Colonic mucosa (tissue), 4 donors: ENCODE measurements at regions not wholly inside any gene's neighbourhood (a gene's known extent, or its start where the extent isn't known, plus 50 kb on each side); places are given as distances from the start of the nearest gene placed in this dataset.
A peak's percentile ranks its signal among the peaks of the same experiment; 100 is the strongest.
"Not testable (repeated sequence)": the region's sequence is repeated elsewhere in the genome, so short reads cannot be mapped to it uniquely, and the experiment has no call there.

Experiments used
- DNase-seq: peaks from one replicate; pipeline ENCODE4 v3.0.0-alpha.2; 2020
- H3K27ac ChIP-seq: fragments of 200-600 bp; one replicate; pipeline ENCODE4 v1.8.0; 2021
- H3K27me3 ChIP-seq: fragments of 200-600 bp; one replicate; pipeline ENCODE4 v1.8.0; 2021
- H3K36me3 ChIP-seq: fragments of 200-600 bp; one replicate; pipeline ENCODE4 v1.8.0; 2021
- H3K4me1 ChIP-seq: fragments of 200-600 bp; one replicate; pipeline ENCODE4 v1.8.0; 2021; ENCODE audit warnings: mild to moderate bottlenecking
- H3K4me3 ChIP-seq: fragments of 200-600 bp; one replicate; pipeline ENCODE4 v1.8.0; 2021
- H3K9ac ChIP-seq, 2 donors: one replicate each; pipeline ENCODE4 v1.7.0; 2013; ENCODE audit warnings: control low read depth in 2 of 2, low read depth in 2 of 2, low read length in 2 of 2
- H3K9me3 ChIP-seq: fragments of 200-600 bp; one replicate; pipeline ENCODE4 v1.8.0; 2021
- intact Hi-C: fragments of 100-400 bp; cut with DNase I; formaldehyde crosslinking; loops from one replicate; pipeline ENCODE4 v1.14.1; 2022
- TF ChIP-seq, protein P1 (sequence below): fragments of 200-600 bp; IDR thresholded peaks from one replicate; pipeline ENCODE4 v1.8.0; 2022; ENCODE audit warnings: antibody characterized with exemption, mild to moderate bottlenecking
- donor health status: healthy.
- donor health status: DM: no; HTN: no; CAD: no.
- donor health status: DM: no; HTN: no; CAD: no.

DNA sequence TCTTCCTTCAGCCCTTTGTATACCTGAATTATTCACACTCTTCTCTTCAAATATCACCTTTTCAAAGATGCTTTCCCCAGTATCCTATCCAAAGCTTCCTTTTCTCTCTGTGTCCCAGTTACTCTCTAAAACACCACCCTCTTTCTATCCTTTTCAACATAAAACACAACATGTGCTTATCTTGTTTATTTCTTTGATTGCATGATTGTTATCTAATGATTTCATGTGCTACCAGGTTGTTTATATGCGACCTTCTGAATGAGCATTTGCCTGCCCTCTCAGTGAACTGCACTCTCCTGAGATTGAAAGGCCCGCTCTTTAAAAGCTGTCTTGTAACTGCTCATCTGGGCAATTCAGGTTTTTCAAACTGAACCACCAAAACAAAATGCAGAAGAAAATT lies 97.7 kb upstream of the FGGY start:
- no peak for DNase-seq
- intact Hi-C loops, result no loop called here
- TF ChIP-seq, protein P1, sequence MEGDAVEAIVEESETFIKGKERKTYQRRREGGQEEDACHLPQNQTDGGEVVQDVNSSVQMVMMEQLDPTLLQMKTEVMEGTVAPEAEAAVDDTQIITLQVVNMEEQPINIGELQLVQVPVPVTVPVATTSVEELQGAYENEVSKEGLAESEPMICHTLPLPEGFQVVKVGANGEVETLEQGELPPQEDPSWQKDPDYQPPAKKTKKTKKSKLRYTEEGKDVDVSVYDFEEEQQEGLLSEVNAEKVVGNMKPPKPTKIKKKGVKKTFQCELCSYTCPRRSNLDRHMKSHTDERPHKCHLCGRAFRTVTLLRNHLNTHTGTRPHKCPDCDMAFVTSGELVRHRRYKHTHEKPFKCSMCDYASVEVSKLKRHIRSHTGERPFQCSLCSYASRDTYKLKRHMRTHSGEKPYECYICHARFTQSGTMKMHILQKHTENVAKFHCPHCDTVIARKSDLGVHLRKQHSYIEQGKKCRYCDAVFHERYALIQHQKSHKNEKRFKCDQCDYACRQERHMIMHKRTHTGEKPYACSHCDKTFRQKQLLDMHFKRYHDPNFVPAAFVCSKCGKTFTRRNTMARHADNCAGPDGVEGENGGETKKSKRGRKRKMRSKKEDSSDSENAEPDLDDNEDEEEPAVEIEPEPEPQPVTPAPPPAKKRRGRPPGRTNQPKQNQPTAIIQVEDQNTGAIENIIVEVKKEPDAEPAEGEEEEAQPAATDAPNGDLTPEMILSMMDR, result no peak
- Histone ChIP-seq H3K9ac (no peak overlapping the region), H3K4me3 (no peak overlapping the region), H3K9me3 (no peaks in the 10 kb centered on the region), H3K27ac (no peak overlapping the region), H3K36me3 (no peaks in the 10 kb centered on the region), H3K4me1 (peaks cover 6% of the 10 kb centered on the region), H3K27me3 (no peaks in the 10 kb centered on the region)

- H3K27me3 ChIP-seq, result no peaks in the 10 kb centered on the region
- no peaks in the 10 kb centered on the region for H3K9me3 ChIP-seq
- intact Hi-C loops, result no loop called here
- H3K27ac ChIP-seq, result no peak overlapping the region
- TF ChIP-seq, protein P1, result no peak
- no peak overlapping the region for H3K4me3 ChIP-seq
- DNase-seq, result peak; percentile 44
- H3K4me1 ChIP-seq, result peaks cover 8% of the 10 kb centered on the region
- H3K36me3 ChIP-seq, result no peaks in the 10 kb centered on the region
- no peak overlapping the region for H3K9ac ChIP-seq
These were observed 97.0 kb upstream of the FGGY start for GRCh38 chr1:59199719-59200376.

DNA sequence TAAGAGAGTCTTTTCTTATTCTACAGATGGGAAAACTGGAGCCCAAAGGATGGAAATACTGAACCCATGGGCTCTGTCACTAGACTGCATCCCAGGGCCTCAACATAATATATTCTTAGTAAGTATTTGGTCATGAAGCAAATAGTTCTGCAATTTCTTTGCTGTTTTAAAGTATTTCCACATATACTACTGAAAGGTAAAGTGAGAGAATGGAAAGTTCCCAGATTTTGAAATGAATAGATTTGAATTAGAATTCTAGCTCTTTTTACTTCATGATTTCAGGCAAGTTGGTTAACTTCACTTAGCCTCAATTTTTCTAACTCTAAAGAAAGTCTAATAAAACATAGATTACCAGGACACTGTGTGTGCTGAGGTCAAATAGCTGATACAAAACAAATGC lies 95.6 kb upstream of the FGGY start:
- no peak for DNase-seq
- Histone ChIP-seq H3K27ac (no peak overlapping the region), H3K9me3 (no peaks in the 10 kb centered on the region), H3K4me3 (no peak overlapping the region), H3K9ac (no peak overlapping the region), H3K36me3 (no peaks in the 10 kb centered on the region), H3K4me1 (peaks cover 8% of the 10 kb centered on the region), H3K27me3 (no peaks in the 10 kb centered on the region)
- TF ChIP-seq, protein P1, result no peak
- intact Hi-C loops, result no loop called here

- no peak for DNase-seq
- H3K4me3 ChIP-seq, result no peak overlapping the region
- H3K9me3 ChIP-seq, result no peaks in the 10 kb centered on the region
- no peaks in the 10 kb centered on the region for H3K27me3 ChIP-seq
- no peak overlapping the region for H3K9ac ChIP-seq
- H3K36me3 ChIP-seq, result no peaks in the 10 kb centered on the region
- TF ChIP-seq, protein P1, result no peak
- H3K4me1 ChIP-seq, result peaks cover 8% of the 10 kb centered on the region
- intact Hi-C loops, result no loop called here
- H3K27ac ChIP-seq, result no peak overlapping the region
These were observed 94.4 kb upstream of the FGGY start for GRCh38 chr1:59202455-59202854.

- H3K27me3 ChIP-seq, result no peaks in the 10 kb centered on the region
- no peak overlapping the region for H3K9ac ChIP-seq
- H3K4me3 ChIP-seq, result no peak overlapping the region
- peak; percentile 70 for DNase-seq
- H3K36me3 ChIP-seq, result no peaks in the 10 kb centered on the region
- H3K27ac ChIP-seq, result peak overlapping the region; percentile 37
- peaks cover 8% of the 10 kb centered on the region for H3K4me1 ChIP-seq
- intact Hi-C loops, result no loop called here
- H3K9me3 ChIP-seq, result no peaks in the 10 kb centered on the region
- TF ChIP-seq, protein P1, result no peak
These were observed 92.9 kb upstream of the FGGY start for GRCh38 chr1:59204001-59204400.

DNA sequence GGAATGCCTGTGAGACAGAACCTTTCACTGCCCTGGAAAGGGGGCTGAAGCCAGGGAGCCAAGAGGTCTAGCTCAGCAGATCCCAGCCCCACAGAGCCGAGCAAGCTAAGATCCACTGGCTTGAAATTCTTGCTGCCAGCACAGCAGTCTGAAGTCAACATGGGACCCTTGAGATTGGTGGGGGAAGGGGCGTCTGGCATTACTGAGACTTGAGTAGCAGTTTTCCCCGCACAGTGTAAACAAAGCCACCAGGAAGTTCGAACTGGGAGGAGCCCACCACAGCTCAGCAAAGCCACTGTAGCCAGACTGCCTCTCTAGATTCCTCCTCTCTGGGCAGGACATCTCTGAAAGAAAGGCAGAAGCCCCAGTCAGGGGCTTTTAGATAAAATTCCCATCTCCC lies 90.3 kb upstream of the FGGY start:
- H3K27me3 ChIP-seq, H3K4me1 ChIP-seq, H3K4me3 ChIP-seq, H3K9me3 ChIP-seq, H3K9ac ChIP-seq, DNase-seq, H3K27ac ChIP-seq, H3K36me3 ChIP-seq, intact Hi-C loops: not testable (repeated sequence)

DNA sequence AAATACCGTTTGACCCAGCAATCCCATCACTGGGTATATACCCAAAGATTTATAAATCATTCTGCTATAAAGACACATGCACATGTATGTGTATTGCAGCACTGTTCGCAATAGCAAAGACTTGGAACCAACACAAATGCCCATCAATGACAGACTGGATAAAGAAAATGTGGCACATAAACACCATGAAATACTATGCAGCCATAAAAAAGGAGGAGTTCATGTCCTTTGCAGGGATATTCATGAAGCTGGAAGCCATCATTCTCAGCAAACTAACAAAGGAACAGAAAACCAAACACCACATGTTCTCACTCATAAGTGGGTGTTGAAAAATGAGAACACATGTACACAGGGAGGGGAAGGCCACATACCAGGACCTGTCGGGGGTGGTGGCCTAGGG lies 86.5 kb upstream of the FGGY start:
- H3K9me3 ChIP-seq, H3K27me3 ChIP-seq, H3K4me3 ChIP-seq, H3K4me1 ChIP-seq, H3K9ac ChIP-seq, H3K36me3 ChIP-seq, H3K27ac ChIP-seq, DNase-seq, intact Hi-C loops: not testable (repeated sequence)
